DOHH2 (cell line): ENCODE measurements at regions not wholly inside any gene's neighbourhood (a gene's known extent, or its start where the extent isn't known, plus 50 kb on each side); places are given as distances from the start of the nearest gene placed in this dataset.

Source experiments
- H3F3A ChIP-seq: fragments of 200-600 bp; sonication (generic), shearing (Covaris generic); 2 replicates; pipeline ENCODE4 v1.6.0; 2016; ENCODE audit warnings: antibody characterized with exemption, mild to moderate bottlenecking; ENCODE audit not compliant: control insufficient read depth, insufficient read depth
- H3K27ac ChIP-seq: fragments of 200-600 bp; sonication (generic); 2 replicates; pipeline ENCODE4 v1.5.1; 2014; ENCODE audit warnings: low read depth, mild to moderate bottlenecking, low read length, moderate library complexity
- H3K27me3 ChIP-seq: fragments of 200-600 bp; sonication (generic); 2 replicates; pipeline ENCODE4 v1.6.1; 2014; ENCODE audit warnings: mild to moderate bottlenecking, low read length, mixed read lengths; ENCODE audit not compliant: control insufficient read depth
- H3K36me3 ChIP-seq: fragments of 200-600 bp; sonication (generic); 2 replicates; pipeline ENCODE4 v1.6.1; 2014; ENCODE audit warnings: mild to moderate bottlenecking, low read length, moderate library complexity, mixed read lengths; ENCODE audit not compliant: control insufficient read depth
- H3K4me1 ChIP-seq: fragments of 200-600 bp; sonication (generic); 2 replicates; pipeline ENCODE4 v1.6.1; 2014; ENCODE audit warnings: mild to moderate bottlenecking, low read length, mixed read lengths; ENCODE audit not compliant: control insufficient read depth
- H3K4me2 ChIP-seq: fragments of 200-600 bp; sonication (generic); 2 replicates; pipeline ENCODE4 v1.6.0; 2014; ENCODE audit warnings: mild to moderate bottlenecking, low read length, moderate library complexity
- H3K4me3 ChIP-seq: fragments of 200-600 bp; sonication (generic); 2 replicates; pipeline ENCODE4 v1.5.1; 2014; ENCODE audit warnings: mild to moderate bottlenecking, low read length, mixed read lengths
- H3K79me2 ChIP-seq: fragments of 200-600 bp; sonication (generic); 2 replicates; pipeline ENCODE4 v1.6.1; 2014; ENCODE audit warnings: mild to moderate bottlenecking, low read length, mixed read lengths; ENCODE audit not compliant: control insufficient read depth
- H3K9me2 ChIP-seq: fragments of 200-600 bp; sonication (generic); replicated peaks from 2 replicates; pipeline ENCODE4 v1.6.1; 2014; ENCODE audit warnings: mild to moderate bottlenecking, low read length, mixed read lengths; ENCODE audit not compliant: control insufficient read depth
- H3K9me3 ChIP-seq: fragments of 200-600 bp; sonication (generic); 2 replicates; pipeline ENCODE4 v1.6.1; 2014; ENCODE audit warnings: antibody characterized with exemption, low read length, mixed read lengths; ENCODE audit not compliant: control insufficient read depth, insufficient read depth
- H4K20me1 ChIP-seq: fragments of 200-600 bp; sonication (generic); 2 replicates; pipeline ENCODE4 v1.6.0; 2014; ENCODE audit warnings: low read depth, mild to moderate bottlenecking, antibody characterized with exemption, low read length, moderate library complexity; ENCODE audit not compliant: control insufficient read depth, insufficient read depth
- CTCF ChIP-seq: fragments of 200-600 bp; sonication (generic); IDR thresholded peaks from one replicate; pipeline ENCODE4 v1.5.1; 2014; ENCODE audit warnings: antibody characterized with exemption, mild to moderate bottlenecking, low read depth, low read length; ENCODE audit not compliant: poor library complexity, severe bottlenecking
- EZH2phosphoT487 ChIP-seq: fragments of 200-600 bp; sonication (generic); IDR thresholded peaks from 2 replicates; pipeline ENCODE4 v1.6.1; 2017; ENCODE audit warnings: borderline replicate concordance, mild to moderate bottlenecking, antibody characterized with exemption, low read length, moderate library complexity, mixed read lengths

GRCh38 chr10:108709927-108710722 lies 1213.2 kb downstream of the XPNPEP1 start:
- Histone ChIP-seq H3K79me2 (no peaks in the 10 kb centered on the region), H4K20me1 (no peaks in the 10 kb centered on the region), H3K9me3 (no peaks in the 10 kb centered on the region; the same call in 1 of the 2 replicates), H3K4me3 (no peak overlapping the region), H3K27ac (no peak overlapping the region), H3K4me1 (no peaks in the 10 kb centered on the region), H3K4me2 (no peak overlapping the region), H3K9me2 (no peaks in the 10 kb centered on the region), H3K27me3 (no peaks in the 10 kb centered on the region), H3F3A (no peaks in the 10 kb centered on the region), H3K36me3 (no peaks in the 10 kb centered on the region)
- TF ChIP-seq EZH2phosphoT487 (no peak), CTCF (no peak)

GRCh38 chr10:108708363-108708762 lies 1214.9 kb downstream of the XPNPEP1 start:
- Histone ChIP-seq H3K4me1 (no peaks in the 10 kb centered on the region), H3F3A (no peaks in the 10 kb centered on the region), H3K4me2 (no peak overlapping the region), H3K79me2 (no peaks in the 10 kb centered on the region), H3K4me3 (no peak overlapping the region), H3K9me3 (no peaks in the 10 kb centered on the region; the same call in 1 of the 2 replicates), H3K36me3 (no peaks in the 10 kb centered on the region), H3K27ac (no peak overlapping the region), H3K27me3 (no peaks in the 10 kb centered on the region), H3K9me2 (no peaks in the 10 kb centered on the region), H4K20me1 (no peaks in the 10 kb centered on the region)
- TF ChIP-seq CTCF (no peak), EZH2phosphoT487 (no peak)

GRCh38 chr10:108696792-108697477 lies 1226.4 kb downstream of the XPNPEP1 start:
- Histone ChIP-seq H3K4me1 (no peaks in the 10 kb centered on the region), H3K9me2 (no peaks in the 10 kb centered on the region), H4K20me1 (no peaks in the 10 kb centered on the region), H3K4me3 (no peak overlapping the region), H3K27me3 (no peaks in the 10 kb centered on the region), H3K4me2 (no peak overlapping the region), H3F3A (no peaks in the 10 kb centered on the region), H3K9me3 (no peaks in the 10 kb centered on the region), H3K27ac (no peak overlapping the region), H3K79me2 (no peaks in the 10 kb centered on the region), H3K36me3 (no peaks in the 10 kb centered on the region)
- TF ChIP-seq CTCF (no peak), EZH2phosphoT487 (no peak)
